ENCODE measurements at regions not wholly inside any gene's neighbourhood (a gene's known extent, or its start where the extent isn't known, plus 50 kb on each side); places are given as distances from the start of the nearest gene placed in this dataset.

DNA sequence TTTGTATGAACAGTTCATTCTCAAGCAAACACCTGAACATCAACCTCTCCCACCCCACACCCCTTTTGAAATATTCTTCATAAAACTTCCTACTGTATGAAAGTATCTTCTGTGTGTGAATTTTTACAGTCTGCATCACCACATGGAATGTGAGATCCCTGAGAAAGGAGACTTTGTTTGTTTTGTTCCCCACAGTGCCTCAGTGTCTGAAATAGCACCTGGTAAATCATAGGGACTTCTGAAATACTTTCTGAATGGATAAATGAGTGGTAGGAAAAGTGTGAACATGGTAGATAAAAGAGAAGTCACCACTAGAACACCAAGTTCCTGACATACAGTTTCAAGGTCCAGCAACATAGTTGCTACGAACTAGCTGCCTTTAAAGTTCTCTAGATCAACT is 1071.2 kb downstream of the EFNB2 start:
- H3K4me3 ChIP-seq (ENCODE audit: low read depth, low read length) = no peak overlapping the region
- TF ChIP-seq CTCF (IDR thresholded peaks at IDR 0.05; ENCODE audit: low read depth, low read length) = no peak
- DNase-seq (ENCODE audit: low read depth, low spot score) = peak; percentile 53
- in situ Hi-C loops (cut with HindIII; ENCODE audit: low sequenced_read_pairs) = no loop called here

DNA sequence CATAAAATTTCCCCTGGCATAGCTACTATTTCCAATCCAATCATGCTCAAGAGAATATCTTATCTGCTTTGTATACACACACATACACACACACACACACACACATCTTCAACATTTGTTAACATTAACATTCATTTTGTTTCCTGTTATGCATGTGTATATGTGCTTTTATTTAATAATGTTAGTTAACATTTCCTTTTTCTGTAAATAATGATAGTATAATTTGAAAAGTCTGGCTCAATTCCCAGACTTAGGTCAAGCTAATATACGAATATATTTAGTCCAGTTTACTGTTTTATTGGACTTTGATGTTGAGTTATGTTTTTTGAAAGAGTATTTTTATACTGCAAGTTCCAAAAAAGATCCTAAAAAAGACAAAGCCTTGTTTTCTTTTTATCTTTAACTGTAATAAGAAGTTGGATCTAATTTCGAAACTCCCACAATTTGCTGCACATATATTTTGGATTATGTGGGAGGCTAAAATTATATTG is 1072.4 kb downstream of the EFNB2 start:
- no peak overlapping the region for H3K4me3 ChIP-seq (ENCODE audit: low read depth, low read length)
- in situ Hi-C loops (cut with HindIII; ENCODE audit: low sequenced_read_pairs) = no loop called here
- TF ChIP-seq CTCF (IDR thresholded peaks at IDR 0.05; ENCODE audit: low read depth, low read length) = no peak
- peak; percentile 20 for DNase-seq (ENCODE audit: low read depth, low spot score)

DNA sequence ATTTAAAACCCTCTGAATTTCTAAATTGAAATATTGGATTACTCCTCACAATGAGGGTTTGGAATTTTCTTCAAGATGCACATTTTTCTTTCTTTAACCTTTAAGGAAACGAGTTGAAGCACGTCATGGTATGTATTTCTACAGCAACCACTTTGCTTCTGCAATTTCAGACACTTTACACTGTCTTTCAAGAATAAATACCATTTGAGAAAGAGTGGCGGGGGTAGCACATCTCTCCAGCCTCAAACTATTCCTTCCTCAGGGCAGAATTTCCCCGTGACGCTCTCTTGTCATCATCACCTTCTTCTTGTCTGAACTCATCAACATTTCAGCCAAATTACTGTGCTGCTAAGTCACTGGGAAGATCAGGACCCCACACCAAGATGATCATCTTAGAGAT is 1073.4 kb downstream of the EFNB2 start:
- DNase-seq (ENCODE audit: low read depth, low spot score) = no peak

DNA sequence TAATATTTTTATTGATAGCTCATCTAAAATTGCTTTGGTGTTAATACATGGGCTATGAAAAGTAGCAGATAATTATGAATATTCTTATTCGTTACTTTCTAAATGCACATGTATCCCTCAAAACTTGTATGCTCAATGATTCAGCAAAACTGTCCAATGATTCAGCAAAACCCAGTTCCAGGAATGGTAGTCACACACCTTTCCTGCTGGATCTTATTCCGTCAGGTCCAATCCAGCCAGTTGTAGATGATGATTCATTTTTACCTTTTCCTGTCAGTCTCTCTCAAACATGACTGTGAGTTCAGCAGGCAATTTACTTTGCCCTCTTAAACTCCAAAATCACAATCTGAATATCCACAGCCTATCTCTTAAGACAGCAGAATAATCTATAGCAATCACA is 1082.6 kb downstream of the EFNB2 start:
- H3K4me3 ChIP-seq (ENCODE audit: low read depth, low read length) = no peak overlapping the region
- TF ChIP-seq CTCF (IDR thresholded peaks at IDR 0.05; ENCODE audit: low read depth, low read length) = no peak
- DNase-seq (ENCODE audit: low read depth, low spot score) = no peak
- in situ Hi-C loops (cut with HindIII; ENCODE audit: low sequenced_read_pairs) = no loop called here

More for the DNA sequence above, 1073.4 kb downstream of the EFNB2 start:
- H3K4me3 ChIP-seq (ENCODE audit: low read depth, low read length) = no peak overlapping the region
- in situ Hi-C loops (cut with HindIII; ENCODE audit: low sequenced_read_pairs) = no loop called here
- TF ChIP-seq CTCF (IDR thresholded peaks at IDR 0.05; ENCODE audit: low read depth, low read length) = no peak

DNA sequence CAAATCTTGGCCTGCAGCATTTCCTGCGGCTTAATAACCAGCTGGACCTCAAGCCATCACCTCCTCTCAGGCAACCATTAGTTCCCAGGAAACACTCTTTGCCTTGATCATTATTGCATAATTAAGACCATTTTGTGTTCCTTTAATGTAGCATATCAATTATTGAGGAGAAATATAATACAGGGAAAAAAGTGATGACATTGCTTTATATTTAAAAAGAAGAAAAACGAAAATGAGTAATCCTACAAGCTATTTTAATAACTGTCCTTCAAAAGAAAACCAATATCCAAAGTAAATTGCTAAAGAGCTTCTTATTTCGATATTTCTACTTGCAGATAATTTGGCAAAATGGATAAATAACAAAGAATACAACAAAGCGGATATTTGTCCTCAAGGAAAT is 1084.7 kb downstream of the EFNB2 start:
- H3K4me3 ChIP-seq (ENCODE audit: low read depth, low read length) = no peak overlapping the region
- TF ChIP-seq CTCF (IDR thresholded peaks at IDR 0.05; ENCODE audit: low read depth, low read length) = no peak
- no peak for DNase-seq (ENCODE audit: low read depth, low spot score)
- in situ Hi-C loops (cut with HindIII; ENCODE audit: low sequenced_read_pairs) = no loop called here

- no peak for TF ChIP-seq CTCF (IDR thresholded peaks at IDR 0.05; ENCODE audit: low read depth, low read length)
- in situ Hi-C loops (cut with HindIII; ENCODE audit: low sequenced_read_pairs) = no loop called here
- no peak for DNase-seq (ENCODE audit: low read depth, low spot score)
- no peak overlapping the region for H3K4me3 ChIP-seq (ENCODE audit: low read depth, low read length)
Measured at GRCh38 chr13:105448811-105449210, 1086.7 kb downstream of the EFNB2 start.

GRCh38 chr13:105446197-105446596 is 1089.3 kb downstream of the EFNB2 start:
- in situ Hi-C loops (cut with HindIII; ENCODE audit: low sequenced_read_pairs) = no loop called here
- TF ChIP-seq CTCF (IDR thresholded peaks at IDR 0.05; ENCODE audit: low read depth, low read length) = no peak
- no peak for DNase-seq (ENCODE audit: low read depth, low spot score)
- no peak overlapping the region for H3K4me3 ChIP-seq (ENCODE audit: low read depth, low read length)

Data from astrocyte of the spinal cord (primary cell).